ENCODE measurements at regions not wholly inside any gene's neighbourhood (a gene's known extent, or its start where the extent isn't known, plus 50 kb on each side); places are given as distances from the start of the nearest gene placed in this dataset.

DNA sequence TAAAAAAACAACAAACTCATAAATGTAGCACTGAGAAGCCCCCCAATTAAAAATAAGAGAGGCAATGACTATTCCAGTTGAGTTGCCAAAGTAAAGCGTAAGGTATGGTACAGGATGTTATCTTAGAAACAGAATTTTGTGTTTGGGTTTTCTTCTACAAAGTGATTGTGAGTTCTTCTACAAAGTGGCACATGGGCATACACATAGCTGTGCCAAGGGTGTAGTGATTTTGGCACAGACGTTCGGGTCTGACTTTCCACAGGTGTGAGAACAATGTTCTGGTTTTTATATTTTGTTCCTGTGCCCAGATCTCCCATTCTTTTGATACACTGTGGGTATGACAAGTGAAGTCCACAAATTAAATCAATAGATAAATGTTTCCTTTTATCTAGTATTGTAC is 190.1 kb upstream of the CSNK1A1L start:
- no peaks in the 10 kb centered on the region for H3K4me1 ChIP-seq (replicated peaks in 1 of 2)
- TF ChIP-seq POLR2A (IDR thresholded peaks at IDR 0.05) = no peak
- TF ChIP-seq, protein P1, sequence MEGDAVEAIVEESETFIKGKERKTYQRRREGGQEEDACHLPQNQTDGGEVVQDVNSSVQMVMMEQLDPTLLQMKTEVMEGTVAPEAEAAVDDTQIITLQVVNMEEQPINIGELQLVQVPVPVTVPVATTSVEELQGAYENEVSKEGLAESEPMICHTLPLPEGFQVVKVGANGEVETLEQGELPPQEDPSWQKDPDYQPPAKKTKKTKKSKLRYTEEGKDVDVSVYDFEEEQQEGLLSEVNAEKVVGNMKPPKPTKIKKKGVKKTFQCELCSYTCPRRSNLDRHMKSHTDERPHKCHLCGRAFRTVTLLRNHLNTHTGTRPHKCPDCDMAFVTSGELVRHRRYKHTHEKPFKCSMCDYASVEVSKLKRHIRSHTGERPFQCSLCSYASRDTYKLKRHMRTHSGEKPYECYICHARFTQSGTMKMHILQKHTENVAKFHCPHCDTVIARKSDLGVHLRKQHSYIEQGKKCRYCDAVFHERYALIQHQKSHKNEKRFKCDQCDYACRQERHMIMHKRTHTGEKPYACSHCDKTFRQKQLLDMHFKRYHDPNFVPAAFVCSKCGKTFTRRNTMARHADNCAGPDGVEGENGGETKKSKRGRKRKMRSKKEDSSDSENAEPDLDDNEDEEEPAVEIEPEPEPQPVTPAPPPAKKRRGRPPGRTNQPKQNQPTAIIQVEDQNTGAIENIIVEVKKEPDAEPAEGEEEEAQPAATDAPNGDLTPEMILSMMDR (IDR thresholded peaks at IDR 0.05) = no peak
- no peaks in the 10 kb centered on the region for H3K9me3 ChIP-seq (replicated peaks in 1 of 3)
- WGBS, 4 donors = 58 to 82% (median 68%) methylated on average over 3 of the region's 3 CpGs
- no peaks in the 10 kb centered on the region for H3K27me3 ChIP-seq
- DNase-seq = no peak
- H3K36me3 ChIP-seq (replicated peaks in 1 of 2) = no peaks in the 10 kb centered on the region
- H3K4me3 ChIP-seq = no peak overlapping the region
- no peak overlapping the region for H3K27ac ChIP-seq
- intact Hi-C loops (cut with DNase I) = no loop called here

DNA sequence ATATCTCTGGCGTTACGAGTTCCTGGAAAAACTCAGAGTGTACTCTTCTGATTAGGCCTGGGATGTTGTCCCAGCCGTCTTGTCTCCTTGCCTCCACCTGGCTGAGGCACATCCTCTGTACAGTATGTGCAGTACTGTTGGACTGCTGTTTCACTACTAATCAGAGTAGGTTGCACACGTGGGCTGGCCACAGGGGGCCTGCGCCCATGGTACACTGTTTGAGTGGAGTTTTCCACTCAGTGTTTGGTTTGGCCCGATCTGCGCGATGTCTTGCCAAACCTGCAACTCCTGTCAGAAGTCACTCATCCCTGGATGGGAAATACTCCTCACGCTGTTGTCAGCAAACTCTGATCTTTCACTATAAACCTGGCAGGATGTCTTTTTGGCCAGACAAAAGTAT is 189.6 kb upstream of the CSNK1A1L start:
- no peaks in the 10 kb centered on the region for H3K9me3 ChIP-seq (replicated peaks in 1 of 3)
- H3K4me1 ChIP-seq (replicated peaks in 1 of 2) = no peaks in the 10 kb centered on the region
- no peaks in the 10 kb centered on the region for H3K27me3 ChIP-seq
- intact Hi-C loops (cut with DNase I) = no loop called here
- H3K4me3 ChIP-seq = no peak overlapping the region
- no peaks in the 10 kb centered on the region for H3K36me3 ChIP-seq (replicated peaks in 1 of 2)
- DNase-seq = no peak
- no peak for TF ChIP-seq POLR2A (IDR thresholded peaks at IDR 0.05)
- TF ChIP-seq, protein P1 (IDR thresholded peaks at IDR 0.05) = no peak
- no peak overlapping the region for H3K27ac ChIP-seq
- WGBS, 4 donors = 62 to 76% (median 71%) methylated on average over 9 of the region's 9 CpGs

DNA sequence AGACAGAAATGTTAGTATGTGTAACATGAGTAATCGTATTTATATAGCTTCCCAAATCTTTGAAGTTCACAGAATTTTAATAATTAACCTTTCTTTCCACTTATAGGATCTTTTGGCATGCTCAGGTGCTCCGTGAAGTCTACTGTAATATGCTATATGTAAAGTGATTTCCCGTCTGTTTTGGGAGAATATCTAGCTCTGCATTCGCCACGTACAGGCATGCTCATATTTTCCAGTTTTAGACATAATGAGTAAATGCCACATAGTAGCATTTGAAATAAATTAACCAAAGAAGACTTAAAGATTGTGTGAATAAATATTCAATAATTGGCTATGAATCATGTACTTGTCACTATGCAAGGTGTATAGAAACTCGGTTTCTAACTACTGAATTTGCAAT is 189.0 kb upstream of the CSNK1A1L start:
- Histone ChIP-seq H3K27me3 (no peaks in the 10 kb centered on the region), H3K4me3 (no peak overlapping the region), H3K27ac (no peak overlapping the region), H3K36me3 (replicated peaks in 1 of 2) (no peaks in the 10 kb centered on the region), H3K4me1 (replicated peaks in 1 of 2) (no peaks in the 10 kb centered on the region), H3K9me3 (replicated peaks in 1 of 3) (no peaks in the 10 kb centered on the region)
- no peak for TF ChIP-seq POLR2A (IDR thresholded peaks at IDR 0.05)
- TF ChIP-seq, protein P1 (IDR thresholded peaks at IDR 0.05) = no peak
- no peak for DNase-seq
- 67 to 81% (median 72%) methylated on average over 6 of the region's 6 CpGs for WGBS, 4 donors
- intact Hi-C loops (cut with DNase I) = no loop called here

GRCh38 chr13:37293295-37293694 is 187.8 kb upstream of the CSNK1A1L start:
- intact Hi-C loops (cut with DNase I) = no loop called here
- Histone ChIP-seq H3K27me3 (no peaks in the 10 kb centered on the region), H3K4me1 (replicated peaks in 1 of 2) (no peaks in the 10 kb centered on the region), H3K4me3 (no peak overlapping the region), H3K9me3 (replicated peaks in 1 of 3) (no peaks in the 10 kb centered on the region), H3K36me3 (replicated peaks in 1 of 2) (no peaks in the 10 kb centered on the region), H3K27ac (no peak overlapping the region)
- WGBS, 4 donors = 72 to 76% (median 74%) methylated on average over 3 of the region's 3 CpGs
- no peak for DNase-seq
- TF ChIP-seq, protein P1 (IDR thresholded peaks at IDR 0.05) = no peak
